ENCODE measurements at regions not wholly inside any gene's neighbourhood (a gene's known extent, or its start where the extent isn't known, plus 50 kb on each side); places are given as distances from the start of the nearest gene placed in this dataset.
"Not testable (repeated sequence)": the region's sequence is repeated elsewhere in the genome, so short reads cannot be mapped to it uniquely, and the experiment has no call there.

DNA sequence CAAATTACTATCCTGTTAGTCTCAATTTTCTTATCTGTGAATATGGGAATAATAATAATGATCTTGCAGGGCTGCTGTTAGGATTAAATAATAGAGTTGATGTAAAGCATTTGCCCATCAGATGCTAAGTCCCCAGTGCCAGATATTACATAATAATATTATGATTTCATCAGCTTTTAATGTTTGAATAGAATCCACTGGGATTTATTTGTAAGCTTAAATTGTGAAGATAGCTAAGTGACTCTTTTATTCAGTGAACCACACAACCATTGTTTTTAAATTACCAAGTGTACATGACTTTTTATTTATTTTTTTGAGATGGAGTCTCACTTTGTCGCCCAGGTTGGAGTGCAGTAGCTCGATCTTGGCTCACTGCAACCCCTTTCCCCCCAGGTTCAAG, 510.3 kb upstream of the DPP6 start:
- no peak for DNase-seq

DNA sequence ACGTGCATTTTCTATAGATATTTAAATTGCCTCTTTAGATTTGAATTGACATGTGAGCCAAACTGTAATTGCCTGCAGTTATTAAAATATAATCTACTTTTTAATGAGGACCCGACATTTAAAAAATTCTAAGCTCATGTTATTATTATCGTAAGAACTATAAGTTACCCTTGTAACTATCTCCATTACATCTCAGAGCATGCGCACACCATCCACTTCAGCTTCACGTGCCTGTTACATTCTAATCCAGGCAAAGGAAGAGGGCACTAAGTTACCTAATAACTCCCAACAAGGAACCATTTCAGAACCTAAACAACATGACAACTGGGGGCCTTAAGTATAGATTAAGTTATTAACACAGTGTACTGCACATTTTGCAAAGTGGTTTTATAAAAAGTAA, 509.0 kb upstream of the DPP6 start:
- DNase-seq: no peak

DNA sequence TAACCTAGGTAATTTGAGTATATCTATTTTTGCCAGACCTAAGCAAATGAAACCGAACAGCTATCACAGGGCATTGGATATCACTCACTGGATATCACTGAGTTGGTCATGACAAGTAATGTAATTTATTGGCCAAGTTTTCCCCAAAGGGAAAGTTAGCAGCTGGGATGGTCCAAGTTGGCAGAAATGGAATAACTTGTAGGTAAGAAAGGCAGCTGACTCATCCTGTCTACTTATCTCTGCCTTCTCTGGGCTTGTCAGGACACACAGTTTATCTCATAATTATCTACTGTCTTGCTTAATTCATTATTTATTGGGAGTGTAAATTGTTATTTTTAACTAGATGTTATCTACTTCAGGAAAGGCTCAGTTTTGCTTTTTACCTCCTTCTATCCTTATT, 502.0 kb upstream of the DPP6 start:
- no peak for DNase-seq

DNA sequence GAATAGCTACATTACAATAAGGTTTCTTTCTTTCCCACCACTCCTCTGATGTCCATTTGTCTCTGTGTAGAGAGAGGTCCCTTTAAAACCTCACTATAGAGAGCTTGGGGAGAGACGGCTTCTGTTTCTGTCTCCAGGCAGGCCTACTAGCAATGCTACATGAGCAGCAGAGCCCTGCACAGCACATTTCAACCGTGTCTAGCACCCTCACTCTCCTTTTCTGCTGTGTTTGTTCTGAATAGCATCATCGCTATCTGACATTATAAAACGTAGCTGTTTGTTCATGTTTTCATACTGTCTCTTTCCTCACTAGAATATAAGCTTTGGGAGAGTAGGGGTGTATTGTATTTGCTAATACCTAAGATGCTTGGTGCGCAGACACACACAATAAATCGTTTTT, 487.8 kb upstream of the DPP6 start:
- DNase-seq: no peak

DNA sequence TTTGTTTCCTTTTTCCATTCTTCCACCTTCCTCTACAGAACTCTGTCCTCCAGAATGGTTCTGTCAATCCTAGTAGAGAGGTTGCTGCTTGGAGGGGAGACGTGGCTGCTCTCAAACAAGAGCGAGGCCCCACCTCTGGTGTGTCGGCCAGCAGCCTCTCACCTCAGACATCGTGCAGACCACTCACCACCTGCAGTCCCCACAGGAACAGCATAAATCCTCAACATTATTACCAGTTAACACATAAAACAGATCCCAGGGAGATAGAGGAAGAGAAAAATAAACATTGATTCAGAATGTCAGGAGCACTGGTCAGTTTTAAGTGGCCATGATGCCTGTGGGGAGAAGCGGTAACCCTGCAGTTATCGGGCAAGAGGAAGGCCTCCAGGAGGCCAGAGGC, 485.9 kb upstream of the DPP6 start:
- no peak for DNase-seq

DNA sequence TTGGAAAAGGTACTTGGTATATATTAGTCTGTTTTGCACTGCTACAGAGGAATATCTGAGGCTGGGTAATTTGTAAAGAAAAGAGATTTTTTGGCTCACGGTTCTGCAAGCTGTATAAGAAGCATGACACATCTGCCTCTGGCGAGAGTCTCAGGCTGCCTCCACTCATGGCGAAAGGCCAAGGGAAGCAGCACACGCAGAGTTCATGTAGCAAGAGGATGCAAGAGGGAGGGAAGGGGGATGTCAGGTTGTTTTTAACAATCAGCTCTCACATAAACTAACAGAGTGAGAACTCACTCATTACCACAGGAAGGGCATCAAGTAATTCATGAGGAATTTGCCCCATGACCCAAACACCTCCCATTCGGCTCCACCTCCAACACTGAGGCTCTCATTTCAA, 484.8 kb upstream of the DPP6 start:
- no peak for DNase-seq

DNA sequence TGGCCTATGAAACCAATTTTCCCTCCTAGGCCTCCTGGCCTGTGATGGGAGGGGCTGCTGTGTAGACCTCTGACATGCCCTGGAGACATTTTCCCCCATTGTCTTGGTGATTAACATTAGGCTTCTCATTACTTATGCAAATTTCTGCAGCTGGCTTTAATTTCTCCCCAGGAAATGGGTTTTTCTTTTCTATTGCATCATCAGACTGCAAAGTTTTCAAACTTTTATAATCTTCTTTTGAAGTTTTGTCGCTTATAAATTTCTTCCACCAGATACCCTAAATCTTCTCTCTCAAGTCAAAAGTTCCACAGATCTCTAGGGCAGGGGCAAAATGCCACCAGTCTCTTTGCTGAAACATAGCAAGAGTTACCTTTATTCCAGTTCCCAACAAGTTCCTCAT, 482.7 kb upstream of the DPP6 start:
- not testable (repeated sequence) for DNase-seq

DNA sequence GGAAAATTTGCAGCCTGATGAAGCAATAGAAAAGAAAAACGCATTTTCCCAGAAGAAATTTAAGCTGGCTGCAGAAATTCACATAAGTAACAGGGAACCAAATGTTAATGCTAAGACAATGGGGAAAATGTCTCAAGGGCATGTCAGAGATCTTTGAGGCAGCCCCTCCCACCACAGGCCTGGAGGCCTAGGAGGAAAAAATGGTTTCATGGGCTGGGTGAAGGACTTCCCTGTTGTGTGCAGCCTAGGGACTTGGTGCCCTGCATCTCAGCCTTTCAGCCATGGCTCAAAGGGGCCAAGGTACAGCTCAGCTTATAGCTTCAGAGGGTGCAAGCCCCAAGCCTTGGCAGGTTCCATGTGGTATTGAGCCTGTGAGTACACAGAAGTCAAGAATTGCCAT, 476.1 kb upstream of the DPP6 start:
- DNase-seq: no peak

DNA sequence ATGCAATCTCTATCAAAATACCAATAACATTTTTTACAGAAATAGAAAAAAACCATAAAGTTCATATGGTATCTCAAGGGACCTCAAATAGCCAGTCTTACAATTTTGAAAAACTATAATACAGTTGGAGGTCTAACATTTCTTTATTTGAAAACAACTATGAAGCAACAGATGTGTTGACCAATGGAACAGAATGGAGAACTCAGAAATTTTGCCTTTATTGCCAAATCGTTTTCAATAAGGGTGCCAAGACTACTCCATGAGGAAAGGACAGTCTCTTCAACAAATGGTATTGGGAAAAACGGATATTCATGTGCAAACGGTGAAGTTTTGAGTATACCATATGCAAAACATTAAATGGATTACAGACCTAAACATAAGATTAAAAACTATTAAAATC, 470.8 kb upstream of the DPP6 start:
- DNase-seq: no peak

DNA sequence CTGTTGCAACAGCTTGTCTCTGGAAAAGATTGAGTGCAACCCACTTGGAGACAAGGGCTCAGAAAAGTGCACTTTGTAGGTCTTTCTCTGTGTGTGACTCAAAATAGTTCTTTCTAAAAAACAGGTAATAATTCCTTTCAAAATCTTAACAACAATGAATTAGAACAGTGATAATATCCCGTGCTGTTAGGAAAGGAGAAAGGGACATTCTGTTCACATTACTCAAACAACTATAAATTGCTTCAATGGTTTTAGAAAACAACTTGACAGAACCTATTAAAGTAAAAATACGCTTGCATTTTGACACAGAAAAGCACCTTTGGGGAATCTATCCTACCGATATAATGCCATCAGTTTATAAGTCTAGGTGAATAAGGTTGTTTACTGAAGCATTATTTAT, 468.1 kb upstream of the DPP6 start:
- no peak for DNase-seq

DNA sequence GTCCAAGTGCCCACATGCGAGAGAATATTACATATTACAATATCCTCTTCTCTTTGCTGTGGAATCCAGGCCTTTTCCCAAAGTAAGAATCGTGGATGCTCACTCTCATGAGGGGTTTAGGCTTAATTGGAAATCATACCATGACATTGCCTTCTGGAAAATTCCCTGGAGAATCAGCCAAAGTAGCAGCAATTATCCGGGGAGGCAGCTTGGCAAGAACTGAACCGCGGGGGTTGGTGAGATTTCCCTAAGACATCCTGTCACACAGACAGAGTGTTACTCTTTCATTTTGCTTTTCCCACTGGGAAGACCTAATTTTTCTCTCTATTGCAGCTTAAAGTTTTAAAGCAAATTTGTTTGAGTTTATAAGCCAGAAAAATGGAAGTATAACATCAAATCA, 463.6 kb upstream of the DPP6 start:
- no peak for DNase-seq

DNA sequence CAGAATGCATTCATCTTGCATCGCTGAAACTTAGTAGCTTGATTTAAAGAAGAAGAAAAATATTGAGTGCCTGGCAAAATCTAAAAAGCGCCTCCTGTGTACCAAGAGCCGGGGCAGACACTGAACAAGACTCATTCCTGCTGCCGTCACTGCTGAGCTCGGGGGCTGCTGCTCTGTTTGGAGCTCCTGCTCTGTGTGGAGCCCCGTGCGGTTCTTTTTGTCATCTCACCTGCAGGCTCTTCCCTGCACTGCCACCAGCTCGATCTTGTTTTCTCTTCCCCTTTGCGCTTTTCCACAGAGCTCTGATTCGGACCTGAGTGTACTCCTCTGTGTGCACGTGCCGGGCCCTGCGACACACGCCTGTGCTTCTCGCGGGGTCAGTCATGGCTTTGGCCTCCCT, 462.1 kb upstream of the DPP6 start:
- DNase-seq: no peak

DNA sequence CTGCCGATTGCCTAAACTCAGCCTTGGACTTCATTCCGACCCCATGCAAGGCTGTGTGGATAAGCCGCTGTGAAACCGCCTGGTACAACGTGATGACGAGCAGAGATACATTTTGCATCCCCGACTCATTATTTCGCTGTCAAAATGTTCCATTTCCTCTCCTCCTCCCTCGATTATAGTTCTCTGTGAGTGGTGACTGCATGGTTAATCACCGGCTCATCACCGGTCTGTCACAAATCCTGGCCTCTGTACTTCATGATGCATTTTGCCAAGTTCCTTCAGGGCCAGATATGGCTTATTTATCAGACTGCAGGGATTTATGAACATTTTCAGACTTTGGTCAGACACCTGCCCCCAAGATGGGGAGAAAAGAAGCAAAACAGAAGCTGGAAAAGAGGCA, 461.6 kb upstream of the DPP6 start:
- no peak for DNase-seq

DNA sequence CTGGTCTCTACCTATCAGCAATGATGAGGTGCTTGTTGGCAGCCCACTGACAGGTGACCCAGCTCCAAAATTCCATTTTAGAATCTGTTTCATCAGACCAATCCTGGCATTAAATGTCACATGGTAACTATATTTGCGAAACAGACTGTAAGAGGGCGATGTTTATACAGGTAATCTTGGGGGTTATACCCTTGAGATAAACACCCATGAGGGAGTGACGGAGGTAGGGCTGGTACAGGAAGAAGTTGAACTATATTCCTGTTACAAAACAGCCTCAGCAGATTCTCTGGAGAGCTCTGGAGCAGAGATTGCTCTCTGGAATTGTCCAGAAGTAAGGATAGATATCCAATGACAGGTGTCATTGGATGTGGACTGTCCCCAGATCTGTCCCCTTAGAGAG, 444.8 kb upstream of the DPP6 start:
- DNase-seq: no peak

DNA sequence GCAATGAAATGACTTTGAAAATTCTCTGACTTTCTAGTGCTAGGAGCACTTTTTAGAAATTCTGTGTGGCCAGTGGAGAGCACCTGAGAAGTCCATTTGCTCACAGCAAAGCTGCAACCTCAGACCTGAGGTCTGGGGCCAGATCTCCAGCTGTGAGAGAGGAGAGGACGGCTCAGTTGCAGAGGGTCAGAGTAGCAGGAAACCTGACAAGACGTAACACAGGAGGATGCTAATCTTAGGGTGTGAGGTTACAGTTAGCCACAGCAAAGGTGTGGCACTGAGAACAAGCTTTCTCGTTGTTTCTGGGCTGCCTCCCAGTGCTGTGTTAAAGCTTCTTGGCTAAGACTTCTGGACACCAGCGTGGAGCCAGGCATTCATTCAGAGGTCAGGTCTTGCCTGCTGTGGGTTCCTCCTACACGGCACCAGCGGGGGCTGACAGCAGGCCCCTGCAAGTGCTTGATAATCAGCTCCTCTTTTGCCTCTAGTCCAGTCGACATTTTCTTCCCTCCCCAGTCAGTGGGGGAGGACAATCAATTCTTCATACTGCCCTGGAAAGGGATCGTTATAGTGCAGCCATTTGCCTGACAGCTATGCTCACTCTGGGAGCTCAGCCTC, 435.4 kb upstream of the DPP6 start:
- no peak for DNase-seq

DNA sequence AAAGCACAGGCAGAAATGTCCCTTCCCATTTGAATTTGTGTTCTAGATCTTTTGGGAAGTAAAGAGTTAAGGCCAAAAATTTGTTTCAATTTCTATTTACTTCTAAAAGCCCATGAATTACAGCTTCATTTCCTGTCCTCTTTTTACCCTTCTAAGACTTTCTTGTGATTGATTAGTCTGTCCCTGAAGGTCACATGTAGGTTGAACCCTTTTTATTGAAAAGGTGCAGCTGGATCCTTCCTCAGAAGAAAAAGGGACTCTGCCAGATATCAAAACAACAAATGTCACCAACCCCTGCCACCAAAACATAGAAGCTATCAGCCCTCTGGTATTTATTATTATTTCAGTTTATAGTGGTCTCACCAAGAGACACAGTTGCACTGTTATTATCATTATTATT, 424.9 kb upstream of the DPP6 start:
- no peak for DNase-seq

DNA sequence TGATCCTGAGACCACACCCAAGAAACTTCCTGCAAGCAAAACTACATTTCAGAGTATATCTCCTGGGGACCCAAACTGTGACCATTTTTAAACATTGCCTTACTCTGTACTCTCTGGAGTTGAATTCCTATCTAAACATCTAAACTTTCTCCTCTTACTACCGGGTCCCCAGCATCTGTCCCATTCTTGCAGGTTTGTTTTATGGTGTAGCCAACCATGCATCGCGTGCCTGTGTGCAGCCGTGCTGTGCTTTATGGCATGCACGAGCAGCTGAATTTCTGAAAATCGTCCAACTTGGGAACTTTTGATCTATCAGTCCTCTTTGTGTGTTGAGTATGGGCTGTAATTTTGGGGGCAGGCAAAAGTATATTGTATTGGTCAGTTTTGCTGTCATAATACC, 423.8 kb upstream of the DPP6 start:
- DNase-seq: no peak

DNA sequence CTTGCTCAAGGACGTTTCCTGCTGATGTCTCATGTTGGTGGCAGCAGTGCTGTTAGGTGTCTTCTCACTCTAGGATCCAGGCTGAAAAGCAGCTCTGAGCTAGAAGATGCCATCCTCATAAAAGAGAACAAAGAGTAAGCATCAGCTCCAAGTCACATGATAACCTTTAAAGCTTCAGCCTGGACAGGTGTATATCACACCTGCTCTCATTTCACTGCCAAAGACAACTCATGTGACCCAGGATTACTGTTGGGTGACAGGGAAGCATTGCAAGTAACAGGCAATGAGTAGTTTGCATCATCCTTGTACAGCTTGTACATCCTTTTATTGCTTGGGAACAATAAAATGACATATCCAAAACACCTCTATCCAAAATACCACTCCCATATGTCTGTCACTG, 423.4 kb upstream of the DPP6 start:
- no peak for DNase-seq

DNA sequence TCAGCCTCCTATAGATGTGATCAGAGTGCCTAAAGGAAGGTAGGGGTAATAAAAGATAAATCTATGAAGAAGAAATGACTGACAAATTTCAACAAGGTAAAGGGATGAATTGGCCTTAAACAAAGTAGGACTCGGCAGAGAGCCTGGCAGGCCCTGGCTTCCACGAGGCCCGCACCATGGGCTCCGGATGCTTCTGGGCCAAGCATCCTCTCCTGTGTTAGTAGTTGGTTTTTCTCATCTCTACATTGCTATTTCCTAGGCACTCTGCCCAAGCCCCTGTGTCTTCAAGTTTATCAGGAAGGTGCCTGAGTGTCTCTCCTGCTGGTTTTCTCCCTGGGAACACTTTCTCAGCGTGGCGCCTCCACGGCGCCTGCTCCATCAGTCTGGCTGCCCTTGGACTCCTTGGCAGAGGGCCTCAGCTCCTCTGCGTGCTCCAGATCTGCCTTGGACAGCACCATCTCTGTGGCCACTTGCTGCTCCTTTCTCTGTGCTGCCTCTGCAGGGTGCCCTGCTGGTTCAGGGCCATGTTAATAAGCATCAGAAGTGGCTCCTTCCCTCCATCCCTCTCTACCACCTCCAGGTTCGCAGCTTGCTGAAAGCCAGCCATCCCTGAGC, 413.3 kb upstream of the DPP6 start:
- DNase-seq: no peak

DNA sequence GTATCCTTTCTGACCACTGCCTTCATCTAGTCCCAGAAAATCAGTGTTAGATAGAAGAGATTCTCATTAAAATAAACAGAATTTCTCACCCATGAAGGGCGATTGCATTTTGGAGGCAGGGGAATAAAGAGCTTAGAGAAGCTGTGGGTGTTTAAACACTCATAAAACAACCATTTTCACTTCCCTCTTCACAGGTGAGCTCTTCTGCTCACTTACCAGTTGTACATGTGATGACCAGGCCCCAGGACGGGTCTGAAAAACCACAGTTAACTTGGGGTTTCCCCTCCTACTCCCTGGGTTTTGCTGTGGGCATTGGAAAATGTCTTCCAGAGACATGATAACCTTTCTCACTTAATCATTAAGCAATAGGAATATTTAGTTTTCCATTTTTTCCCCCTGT, 411.6 kb upstream of the DPP6 start:
- DNase-seq: no peak

DNA sequence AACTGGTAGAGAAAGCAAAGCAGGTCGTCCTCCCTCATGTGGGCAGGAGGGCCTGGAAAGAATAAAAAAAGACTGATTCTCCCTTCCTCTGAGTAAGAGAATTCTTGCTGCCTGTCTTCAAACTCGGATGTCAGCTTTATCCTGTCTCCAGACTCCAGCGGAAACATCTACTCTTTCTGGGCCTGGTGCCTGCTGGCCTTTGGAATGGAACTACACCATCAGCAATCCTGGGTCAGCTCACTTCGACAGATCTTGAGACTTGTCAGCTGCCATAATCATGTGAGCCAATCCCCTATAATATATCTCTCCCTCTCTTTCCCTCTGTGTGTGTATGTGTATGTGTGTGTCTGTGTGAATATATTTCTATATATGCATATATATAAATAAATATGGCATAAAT, 411.0 kb upstream of the DPP6 start:
- no peak for DNase-seq

DNA sequence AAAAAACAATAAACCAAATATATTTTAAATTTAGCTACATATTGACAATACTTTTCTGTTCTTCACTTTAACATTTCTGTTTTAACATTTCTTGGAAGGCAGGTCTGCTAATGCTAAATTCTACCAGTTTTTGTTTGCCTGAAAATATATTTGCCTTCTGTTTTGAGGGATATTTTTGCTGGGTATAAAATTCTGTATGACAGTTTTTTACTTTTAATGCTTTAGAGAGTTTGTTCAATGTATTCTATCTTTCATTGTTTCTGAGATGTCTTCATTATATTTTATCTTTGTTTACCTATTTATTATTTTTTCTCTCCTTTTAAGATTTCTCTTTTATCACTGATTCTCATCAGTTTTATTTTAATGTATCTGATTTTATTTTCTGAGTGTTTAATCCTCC, 409.2 kb upstream of the DPP6 start:
- DNase-seq: no peak

DNA sequence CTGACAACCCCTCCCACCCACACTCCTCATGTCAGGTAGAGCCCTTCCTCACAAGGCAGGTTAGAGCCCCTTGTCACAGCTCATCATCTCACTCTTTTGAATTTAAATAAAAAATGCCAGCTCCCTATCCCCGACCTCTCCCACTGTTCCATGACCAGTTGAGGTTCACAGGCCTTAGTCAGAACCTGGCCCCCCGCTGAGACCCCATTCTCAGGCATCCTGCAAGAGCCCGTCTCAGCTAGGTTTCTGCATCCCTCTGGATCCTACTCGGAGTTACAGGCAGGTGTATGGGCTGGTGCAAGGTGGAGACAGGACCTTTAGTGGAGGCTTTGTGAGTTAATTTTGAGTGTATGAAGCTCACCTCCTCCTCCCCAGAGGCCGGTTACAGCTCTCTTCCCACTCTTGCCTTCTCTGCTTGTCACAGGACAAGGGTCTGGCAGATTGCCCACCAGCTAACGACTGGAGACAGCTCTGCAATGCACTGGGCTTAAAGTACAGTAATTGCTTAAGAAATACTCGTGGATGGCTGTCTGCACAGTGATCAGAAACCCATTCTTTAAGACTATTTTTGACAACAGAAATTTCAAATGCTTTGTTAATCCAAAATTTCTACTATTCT, 394.9 kb upstream of the DPP6 start:
- DNase-seq: no peak

DNA sequence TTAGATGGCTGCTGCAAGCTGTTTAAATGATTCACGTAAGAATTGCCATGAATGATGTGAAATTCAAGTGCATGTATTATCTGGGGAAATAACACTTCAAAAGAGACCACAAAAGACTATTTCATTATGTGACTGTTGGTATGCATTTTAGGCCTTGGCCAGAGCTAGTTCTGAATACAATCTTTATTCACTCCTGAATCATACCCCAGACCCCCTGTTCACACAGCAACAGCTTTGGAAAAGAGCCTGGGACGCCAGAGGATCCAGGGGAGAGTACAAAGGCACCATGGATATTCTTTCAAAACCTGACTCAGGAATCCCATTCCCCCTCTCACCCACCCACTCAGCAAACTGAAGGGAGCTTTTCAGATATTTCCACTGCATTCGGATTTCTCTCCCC, 377.1 kb upstream of the DPP6 start:
- DNase-seq: no peak

DNA sequence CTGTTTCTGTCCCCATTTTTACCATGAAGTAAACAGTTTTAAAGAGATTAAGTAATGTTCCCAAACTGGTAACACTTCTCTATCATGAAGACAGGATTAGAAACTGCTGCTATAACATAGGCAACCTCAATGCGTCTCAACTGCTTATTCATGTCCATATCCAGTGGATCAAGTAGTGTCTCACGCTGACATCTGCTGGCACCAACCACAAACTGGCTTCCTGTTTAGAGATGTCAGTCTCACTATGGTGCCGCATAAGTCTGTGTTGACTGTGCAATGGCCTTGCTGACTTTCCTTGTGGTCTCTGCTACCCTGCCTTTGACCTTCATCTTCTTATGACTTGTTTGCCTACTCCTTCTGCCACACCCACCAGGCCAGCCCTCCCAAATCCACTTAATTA, 369.6 kb upstream of the DPP6 start:
- no peak for DNase-seq
